SK-MEL-5 (cell line): ENCODE measurements at regions not wholly inside any gene's neighbourhood (a gene's known extent, or its start where the extent isn't known, plus 50 kb on each side); places are given as distances from the start of the nearest gene placed in this dataset.
"Not testable (repeated sequence)": the region's sequence is repeated elsewhere in the genome, so short reads cannot be mapped to it uniquely, and the experiment has no call there.

Experiments
- DNase-seq: peaks from one replicate; pipeline ENCODE4 v3.0.0-alpha.2; 2016; ENCODE audit warnings: low read depth, low spot score
- in situ Hi-C: cut with HindIII; loops from 2 replicates; pipeline ENCODE4 v1.10.0; 2016; ENCODE audit warnings: low sequenced_read_pairs, high pct_unique_total_duplicates, low pct_unique_long_range_greater_than_20kb
- small RNA-seq, 2 experiments: library from RNA; depleted of rRNA; stranded (forward); fragments of <200 nt; gene quantifications; one replicate each; pipeline ENCODE3, GENCODE V24; 2014

- no peak for DNase-seq
- in situ Hi-C loops = no loop called here
These were observed 79.4 kb upstream of the OGFRL1 start for GRCh38 chr6:71209206-71209605.

- in situ Hi-C loops = no loop called here
- no peak for DNase-seq
These were observed 79.0 kb upstream of the OGFRL1 start for GRCh38 chr6:71209626-71210025.

GRCh38 chr6:71211799-71212198, 76.8 kb upstream of the OGFRL1 start:
- in situ Hi-C loops = no loop called here
- no peak for DNase-seq

- no peak for DNase-seq
- in situ Hi-C loops = no loop called here
These were observed 68.1 kb upstream of the OGFRL1 start for GRCh38 chr6:71220466-71220865.

- in situ Hi-C loops = no loop called here
- no peak for DNase-seq
These were observed 65.9 kb upstream of the OGFRL1 start for GRCh38 chr6:71222671-71223070.

GRCh38 chr6:71224011-71224410, 64.6 kb upstream of the OGFRL1 start:
- DNase-seq = no peak
- in situ Hi-C loops = no loop called here

- in situ Hi-C loops = no loop called here
- no peak for DNase-seq
These were observed 62.5 kb upstream of the OGFRL1 start for GRCh38 chr6:71226151-71226550.

GRCh38 chr6:71228461-71229041, 60.1 kb upstream of the OGFRL1 start:
- no peak for DNase-seq
- in situ Hi-C loops = no loop called here

GRCh38 chr6:71229477-71229876, 59.1 kb upstream of the OGFRL1 start:
- in situ Hi-C loops = no loop called here
- no peak for DNase-seq

GRCh38 chr6:71232890-71233289, 55.7 kb upstream of the OGFRL1 start:
- DNase-seq, in situ Hi-C loops: not testable (repeated sequence)

GRCh38 chr6:71236926-71237434, 51.6 kb upstream of the OGFRL1 start:
- in situ Hi-C loops = no loop called here
- no peak for DNase-seq

- in situ Hi-C loops = no loop called here
- no peak for DNase-seq
These were observed 50.3 kb upstream of the OGFRL1 start for GRCh38 chr6:71238351-71238750.

Small RNA genes in the stretch of these regions (small RNA-seq; reads per million reads assigned to genes)
- gene RF00012 (0 to 0.12 reads per million in 2 experiments), gene RNU6-411P (0 reads per million in 2 experiments)
